GM10248 (cell line): ENCODE measurements at regions not wholly inside any gene's neighbourhood (a gene's known extent, or its start where the extent isn't known, plus 50 kb on each side); places are given as distances from the start of the nearest gene placed in this dataset.

Experiments used
- CTCF ChIA-PET: fragments of 300-600 bp; sonication (Branson Sonifier 250); formaldehyde crosslinking; extraction: SDS; loops from one replicate; lab custom pipeline; 2021; ENCODE audit warnings: antibody characterized with exemption; lab: Yijun Ruan, JAX
- POLR2A ChIA-PET: fragments of 350-650 bp; sonication (Branson Sonifier 250); formaldehyde crosslinking; extraction: SDS; loops from one replicate; lab custom pipeline; 2020; ENCODE audit warnings: antibody characterized with exemption; lab: Yijun Ruan, JAX
- DNase-seq: peaks from one replicate; pipeline ENCODE4 v3.0.0; 2012; ENCODE audit errors: extremely low spot score
- TF ChIP-seq, protein P1 (sequence below): IDR thresholded peaks from 2 replicates; pipeline ENCODE4 v1.5.1; 2012; ENCODE audit warnings: mild to moderate bottlenecking, low read depth; ENCODE audit errors: extremely low read depth, missing control alignments, control extremely low read depth

DNA sequence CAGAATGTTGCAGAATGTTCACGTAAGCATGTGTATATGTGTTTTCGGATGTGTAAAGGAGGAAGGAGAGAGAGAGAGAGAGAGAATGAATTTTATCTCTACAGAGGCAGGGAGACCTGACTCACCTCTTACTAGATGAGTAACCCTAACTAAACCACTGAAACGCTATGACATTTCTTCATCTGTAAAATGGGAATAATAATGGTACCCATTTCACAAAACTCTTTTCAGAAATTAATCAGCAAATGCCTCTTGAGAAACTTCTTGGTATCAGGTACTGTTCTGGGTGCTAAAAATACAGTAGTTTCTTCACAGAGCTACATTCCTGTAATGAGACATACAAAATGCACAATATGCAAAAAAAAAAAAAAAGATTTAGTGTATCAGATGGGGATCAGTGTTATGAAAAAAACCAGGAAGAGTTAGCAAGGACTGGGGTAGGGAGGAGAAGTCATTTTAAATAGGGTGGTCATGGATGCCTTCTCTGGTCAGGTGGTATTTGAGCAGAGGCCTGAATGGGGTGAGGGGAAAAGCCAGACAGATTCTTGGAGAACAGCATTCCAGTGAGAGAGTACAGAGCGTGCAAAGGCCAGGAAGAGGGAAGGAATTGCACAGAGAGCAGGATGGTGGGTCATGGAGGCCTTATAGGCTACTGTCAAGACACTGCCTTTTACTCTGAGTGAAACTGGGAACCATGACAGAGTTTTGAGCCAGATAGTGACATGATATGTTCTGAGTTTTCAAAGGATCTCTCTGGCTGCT lies 84.9 kb upstream of the SPANXB1 start:
- ChIA-PET CTCF (interaction anchor here (0.7 to 1.0 kb wide), 2 partner anchors 32 to 152 kb away, joined by 3 read pairs; no protein-coding TSS in a partner anchor), POLR2A (no interaction called here)
- no peak for DNase-seq
- TF ChIP-seq, protein P1, sequence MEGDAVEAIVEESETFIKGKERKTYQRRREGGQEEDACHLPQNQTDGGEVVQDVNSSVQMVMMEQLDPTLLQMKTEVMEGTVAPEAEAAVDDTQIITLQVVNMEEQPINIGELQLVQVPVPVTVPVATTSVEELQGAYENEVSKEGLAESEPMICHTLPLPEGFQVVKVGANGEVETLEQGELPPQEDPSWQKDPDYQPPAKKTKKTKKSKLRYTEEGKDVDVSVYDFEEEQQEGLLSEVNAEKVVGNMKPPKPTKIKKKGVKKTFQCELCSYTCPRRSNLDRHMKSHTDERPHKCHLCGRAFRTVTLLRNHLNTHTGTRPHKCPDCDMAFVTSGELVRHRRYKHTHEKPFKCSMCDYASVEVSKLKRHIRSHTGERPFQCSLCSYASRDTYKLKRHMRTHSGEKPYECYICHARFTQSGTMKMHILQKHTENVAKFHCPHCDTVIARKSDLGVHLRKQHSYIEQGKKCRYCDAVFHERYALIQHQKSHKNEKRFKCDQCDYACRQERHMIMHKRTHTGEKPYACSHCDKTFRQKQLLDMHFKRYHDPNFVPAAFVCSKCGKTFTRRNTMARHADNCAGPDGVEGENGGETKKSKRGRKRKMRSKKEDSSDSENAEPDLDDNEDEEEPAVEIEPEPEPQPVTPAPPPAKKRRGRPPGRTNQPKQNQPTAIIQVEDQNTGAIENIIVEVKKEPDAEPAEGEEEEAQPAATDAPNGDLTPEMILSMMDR = no peak

DNA sequence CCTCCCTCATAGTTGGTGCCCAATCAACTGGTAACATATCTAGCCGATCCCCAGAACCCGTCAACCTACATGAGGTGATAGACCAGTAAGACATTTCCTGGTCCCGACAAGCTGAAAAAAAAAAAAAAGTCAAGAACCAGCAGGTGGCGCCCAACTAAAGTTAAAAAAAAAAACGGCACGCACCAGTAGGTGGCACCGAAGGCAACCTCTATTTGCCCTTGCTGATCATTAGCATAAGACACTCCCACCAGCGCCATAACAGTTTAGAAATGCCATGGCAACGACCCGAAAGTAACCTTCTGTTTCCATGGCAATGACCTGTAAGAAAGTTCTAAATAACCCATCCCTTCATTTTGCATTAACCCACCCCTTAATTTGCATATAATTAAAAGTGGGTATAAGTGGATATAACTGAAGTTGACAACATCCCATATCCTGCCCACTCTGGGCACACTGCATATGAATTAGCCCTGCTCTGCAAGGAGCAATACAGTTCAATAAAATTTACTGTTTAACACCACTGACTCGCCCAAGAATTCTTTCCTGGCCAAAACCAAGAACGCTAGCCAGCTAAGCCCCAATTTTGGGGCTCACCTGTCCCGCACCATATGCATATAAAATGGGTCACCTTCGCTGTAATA lies 83.9 kb upstream of the SPANXB1 start:
- TF ChIP-seq, protein P1 = peak; percentile 19
- ChIA-PET POLR2A (no interaction called here), CTCF (no interaction called here)
- DNase-seq = peak; percentile 5

DNA sequence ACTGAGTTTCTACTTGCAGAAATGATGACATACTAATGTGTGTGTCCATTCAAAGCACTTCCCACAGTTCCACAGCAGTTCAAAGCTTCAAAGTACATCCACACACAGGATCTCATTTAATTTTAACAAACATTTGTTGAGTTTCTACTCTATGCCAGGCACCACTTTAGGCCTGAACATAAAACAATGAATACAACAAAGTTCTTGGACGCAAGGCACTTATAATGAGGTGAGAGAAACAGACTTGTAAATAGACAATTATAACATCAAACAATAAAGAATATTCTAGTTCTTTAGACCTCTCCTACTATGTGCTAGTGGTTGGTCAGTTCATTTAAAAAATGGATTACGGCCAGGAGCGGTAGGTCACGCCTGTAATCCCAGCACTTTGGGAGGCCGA lies 82.0 kb upstream of the SPANXB1 start:
- POLR2A ChIA-PET = no interaction called here
- TF ChIP-seq, protein P1 = no peak
- DNase-seq = no peak
- CTCF ChIA-PET = no interaction called here

DNA sequence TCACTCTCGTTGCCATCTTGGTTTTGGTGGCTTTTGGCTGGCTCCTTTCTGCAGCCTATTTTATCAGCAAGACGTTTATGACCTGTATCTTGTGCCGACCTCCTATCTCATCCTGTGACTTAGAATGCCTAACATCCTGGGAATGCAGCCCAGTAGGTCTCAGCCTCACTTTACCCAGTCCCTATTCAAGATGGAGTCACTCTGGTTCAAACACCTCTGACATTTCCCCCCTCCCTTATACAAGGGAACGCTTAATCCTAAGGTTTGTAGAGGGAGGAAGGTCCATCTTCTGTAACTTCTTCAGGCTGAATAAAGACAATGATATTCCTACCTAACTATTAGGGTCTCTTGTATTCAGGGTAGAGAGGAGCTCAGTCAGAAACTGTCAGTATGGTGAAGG lies 79.3 kb upstream of the SPANXB1 start:
- ChIA-PET POLR2A (no interaction called here), CTCF (no interaction called here)
- no peak for DNase-seq
- TF ChIP-seq, protein P1 = no peak

DNA sequence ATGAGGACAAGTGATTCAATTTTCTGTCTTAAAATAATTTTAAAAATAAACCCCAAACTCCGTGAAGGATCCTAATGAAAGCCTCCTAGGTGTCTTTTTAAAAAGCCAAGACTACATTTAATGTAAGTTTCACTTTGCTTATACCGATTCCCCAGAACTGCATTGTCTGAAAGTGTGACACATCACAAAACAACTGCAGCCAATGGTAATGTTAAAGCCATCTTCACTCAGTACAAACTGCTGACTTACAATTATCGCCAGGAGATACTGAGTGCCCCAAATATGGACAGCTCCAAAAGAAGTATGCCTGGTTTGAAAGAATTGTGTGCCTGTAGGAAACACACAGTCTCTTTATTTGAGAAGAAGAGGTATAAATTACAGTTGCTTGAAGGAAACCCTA lies 73.7 kb upstream of the SPANXB1 start:
- CTCF ChIA-PET = no interaction called here
- TF ChIP-seq, protein P1 = no peak
- POLR2A ChIA-PET = no interaction called here
- DNase-seq = no peak

DNA sequence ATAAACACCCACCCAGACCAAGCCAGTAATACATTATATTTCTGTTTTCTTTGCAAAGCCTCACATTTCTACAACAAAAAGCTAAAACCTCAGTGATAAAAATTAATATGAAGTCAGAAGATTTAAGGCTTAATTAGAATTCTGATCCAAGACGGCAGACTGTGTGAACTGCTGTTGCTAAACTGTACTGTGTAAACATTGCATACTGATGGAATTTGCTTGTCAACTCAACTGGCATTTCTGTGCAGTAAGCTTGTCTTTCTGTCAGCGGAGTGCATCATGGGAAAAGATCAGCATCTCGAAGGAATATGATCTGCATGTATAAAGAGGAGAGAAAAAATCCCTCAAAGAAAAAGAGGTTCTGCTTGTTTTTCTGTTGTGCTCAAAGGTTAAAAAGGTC lies 69.4 kb upstream of the SPANXB1 start:
- CTCF ChIA-PET = interaction anchor here (0.8 kb wide), 1 partner anchor 16 kb away, joined by 3 read pairs; no protein-coding TSS in a partner anchor
- TF ChIP-seq, protein P1 = no peak
- DNase-seq = no peak
- POLR2A ChIA-PET = no interaction called here
